ENCODE measurements at regions not wholly inside any gene's neighbourhood (a gene's known extent, or its start where the extent isn't known, plus 50 kb on each side); places are given as distances from the start of the nearest gene placed in this dataset.
"Not testable (repeated sequence)": the region's sequence is repeated elsewhere in the genome, so short reads cannot be mapped to it uniquely, and the experiment has no call there.

- DNase-seq: not testable (repeated sequence)
Observed at GRCh38 chrX:879756-880698, 249.4 kb downstream of the SHOX start.

DNA sequence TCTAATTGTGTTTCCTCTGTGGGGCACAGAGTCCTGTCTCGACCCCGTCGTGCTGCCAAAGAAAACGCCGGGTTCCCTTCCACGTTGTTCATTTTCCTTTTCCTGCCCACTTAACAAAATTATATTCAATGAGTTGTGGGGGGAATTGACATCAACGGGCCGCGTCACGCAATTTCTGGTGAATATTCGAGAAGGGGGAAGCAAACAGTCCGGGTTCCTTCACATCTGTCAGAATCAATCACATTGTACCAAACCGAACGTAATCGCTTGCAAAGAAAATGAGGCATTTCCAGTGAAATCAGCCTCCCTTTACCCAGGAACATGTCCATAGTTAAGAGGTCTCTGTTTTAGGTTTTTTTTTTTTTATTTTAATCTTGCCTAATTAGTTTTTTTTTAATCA is 243.5 kb downstream of the SHOX start:
- DNase-seq: no peak

DNA sequence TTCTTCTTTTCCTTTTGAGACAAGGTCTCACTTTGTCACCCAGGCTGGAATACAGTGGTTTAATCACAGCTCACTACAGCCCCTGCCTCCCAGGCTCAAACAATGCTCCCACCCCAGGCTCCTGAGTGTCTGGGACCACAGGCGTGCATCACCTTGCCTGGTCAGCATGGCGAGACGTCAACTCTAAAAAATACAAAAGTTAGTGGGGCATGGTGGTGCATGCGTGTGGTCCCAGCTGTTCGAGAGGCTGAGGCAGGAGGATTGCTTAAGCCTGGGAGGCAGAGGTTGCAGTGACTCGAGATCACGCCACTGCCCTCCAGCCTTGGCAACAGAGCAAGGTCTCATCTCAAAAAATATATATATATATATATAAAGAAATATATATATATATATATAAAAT is 242.4 kb downstream of the SHOX start:
- DNase-seq: no peak

DNA sequence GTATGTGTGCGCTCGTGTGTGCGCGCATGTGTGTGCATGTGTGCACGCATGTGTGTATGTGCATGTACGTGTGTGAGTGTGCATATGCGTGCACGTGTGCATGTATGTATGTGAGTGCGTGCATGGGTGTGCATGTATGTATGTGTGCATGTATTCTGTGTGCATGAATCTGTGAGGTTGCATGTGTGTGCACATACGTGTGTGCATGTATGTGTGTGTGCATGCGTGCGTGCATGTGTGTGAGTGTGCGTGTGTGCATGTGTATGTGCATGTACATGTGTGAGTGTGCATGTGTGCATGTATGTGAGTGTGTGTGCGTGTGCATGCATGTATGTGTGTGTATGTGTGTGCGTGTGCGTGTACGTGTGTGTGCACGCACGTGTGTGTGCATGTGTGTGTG is 241.5 kb downstream of the SHOX start:
- DNase-seq: no peak

GRCh38 chrX:871626-872025 is 241.0 kb downstream of the SHOX start:
- no peak for DNase-seq

GRCh38 chrX:867966-868647 is 237.5 kb downstream of the SHOX start:
- DNase-seq: no peak

GRCh38 chrX:867502-867901 is 236.9 kb downstream of the SHOX start:
- DNase-seq: no peak

DNA sequence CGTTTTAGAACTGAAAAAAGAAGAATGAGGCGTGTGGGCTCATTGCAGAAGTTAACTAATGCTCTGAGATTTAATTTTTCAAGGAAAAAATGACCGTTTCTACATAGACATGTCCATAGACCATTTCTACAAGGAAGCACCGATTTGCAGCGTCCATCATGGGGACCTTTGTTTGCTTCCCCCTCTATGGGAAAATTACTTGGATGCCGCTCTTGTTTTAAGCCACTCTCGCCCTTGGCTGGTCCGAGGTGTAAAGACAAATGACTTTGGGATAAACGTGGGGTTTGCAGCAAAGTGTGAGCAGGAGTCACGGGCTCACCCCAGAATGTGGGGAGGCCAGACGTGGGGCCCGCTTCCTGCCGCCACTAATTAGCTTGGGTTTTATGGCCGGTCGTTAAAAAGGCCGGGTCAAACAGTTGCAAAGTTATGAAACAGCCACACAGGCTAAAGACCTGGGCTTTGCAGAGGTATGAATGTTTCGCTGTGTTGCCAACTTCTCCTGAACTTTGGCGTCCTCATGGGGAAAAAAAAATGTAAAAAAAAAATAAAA is 235.9 kb downstream of the SHOX start:
- DNase-seq: no peak

GRCh38 chrX:865422-865821 is 234.8 kb downstream of the SHOX start:
- no peak for DNase-seq

DNA sequence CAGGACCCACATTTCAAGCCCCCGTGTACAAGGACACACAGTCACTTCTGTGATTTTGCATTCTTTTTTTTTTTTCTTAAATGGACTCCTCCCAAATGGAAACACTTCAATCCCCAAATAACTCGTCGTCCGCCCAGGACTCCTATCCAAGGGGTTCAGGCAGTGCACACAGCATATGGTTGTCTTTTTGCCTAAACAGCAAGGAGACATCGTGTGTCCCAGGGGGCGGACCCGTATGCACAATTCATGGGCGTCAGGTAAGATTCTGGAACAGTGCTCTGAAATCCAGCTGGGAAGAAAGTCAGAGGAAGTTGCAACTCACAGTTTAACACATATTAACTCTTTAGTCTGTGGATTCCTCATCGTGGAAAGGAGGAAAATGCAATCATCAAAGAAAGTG is 231.3 kb downstream of the SHOX start:
- no peak for DNase-seq

DNA sequence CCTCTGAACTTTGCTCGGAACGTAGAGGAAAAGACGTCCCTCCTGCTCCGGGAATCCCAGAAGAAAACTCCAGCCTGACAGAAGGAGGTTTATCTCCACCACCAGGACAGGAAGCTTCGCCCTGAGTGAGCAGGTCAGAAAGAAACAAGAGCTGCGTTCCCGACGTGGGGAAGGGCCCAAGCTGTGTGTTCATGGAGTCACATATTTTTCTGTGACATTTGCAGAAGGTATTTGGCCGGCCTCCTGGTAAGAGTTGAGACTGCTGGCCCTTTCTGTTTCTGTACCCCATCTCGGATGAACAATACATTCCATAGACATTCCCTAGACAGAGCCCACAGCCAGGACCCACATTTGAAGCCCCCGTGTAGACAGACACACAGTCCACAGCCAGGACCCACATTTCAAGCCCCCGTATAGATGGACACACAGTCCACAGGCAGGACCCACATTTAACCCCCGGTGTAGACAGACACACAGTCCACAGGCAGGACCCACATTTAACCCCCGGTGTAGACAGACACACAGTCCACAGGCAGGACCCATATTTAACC is 230.8 kb downstream of the SHOX start:
- DNase-seq: no peak

DNA sequence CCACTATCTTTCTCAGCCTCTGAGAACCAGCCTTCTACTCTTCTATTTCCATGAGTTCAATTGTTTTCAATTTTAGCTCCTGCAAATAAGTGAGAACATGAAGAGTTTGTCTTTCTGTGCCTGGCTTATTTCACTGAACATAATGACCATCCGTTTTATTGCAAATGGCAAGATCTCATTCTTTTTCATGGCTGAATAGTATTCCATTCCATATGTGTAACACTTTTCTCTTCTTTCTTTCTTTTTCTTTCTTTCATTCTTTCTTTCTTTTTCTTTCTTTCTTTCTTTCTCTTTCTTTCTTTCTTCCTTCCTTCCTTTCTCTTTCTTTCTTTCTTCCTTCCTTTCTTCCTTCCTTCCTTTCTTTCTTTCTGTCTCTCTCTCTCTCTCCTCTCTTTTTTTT is 228.7 kb downstream of the SHOX start:
- DNase-seq: no peak

- DNase-seq: no peak
Observed at GRCh38 chrX:858542-859078, 228.0 kb downstream of the SHOX start.

GRCh38 chrX:857376-857775 is 226.8 kb downstream of the SHOX start:
- no peak for DNase-seq

GRCh38 chrX:856566-857290 is 226.1 kb downstream of the SHOX start:
- no peak for DNase-seq

GRCh38 chrX:853304-853703 is 222.7 kb downstream of the SHOX start:
- no peak for DNase-seq

DNA sequence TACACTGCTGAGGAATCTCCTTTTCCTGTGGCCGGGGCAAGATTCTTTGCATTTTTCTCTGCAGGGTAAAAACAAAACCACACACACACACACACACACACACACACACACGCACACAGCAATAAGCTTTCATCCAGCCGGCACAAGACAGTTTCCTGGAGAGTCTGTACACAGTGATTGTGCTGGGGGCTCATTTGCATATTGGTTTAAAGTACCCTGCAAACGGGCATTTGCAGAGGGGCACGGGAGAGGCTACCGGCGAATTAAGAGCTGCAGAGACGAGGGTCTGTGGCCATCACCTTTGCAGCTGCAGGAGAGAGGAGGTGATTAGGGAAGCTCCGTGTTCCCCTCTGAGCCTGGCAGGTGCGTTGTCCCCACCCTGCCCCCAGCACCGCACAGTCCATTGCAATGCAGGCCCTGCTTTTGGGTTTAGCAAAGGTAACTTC is 219.9 kb downstream of the SHOX start:
- DNase-seq: no peak

- no peak for DNase-seq
Observed at GRCh38 chrX:848386-848785, 217.8 kb downstream of the SHOX start.

DNA sequence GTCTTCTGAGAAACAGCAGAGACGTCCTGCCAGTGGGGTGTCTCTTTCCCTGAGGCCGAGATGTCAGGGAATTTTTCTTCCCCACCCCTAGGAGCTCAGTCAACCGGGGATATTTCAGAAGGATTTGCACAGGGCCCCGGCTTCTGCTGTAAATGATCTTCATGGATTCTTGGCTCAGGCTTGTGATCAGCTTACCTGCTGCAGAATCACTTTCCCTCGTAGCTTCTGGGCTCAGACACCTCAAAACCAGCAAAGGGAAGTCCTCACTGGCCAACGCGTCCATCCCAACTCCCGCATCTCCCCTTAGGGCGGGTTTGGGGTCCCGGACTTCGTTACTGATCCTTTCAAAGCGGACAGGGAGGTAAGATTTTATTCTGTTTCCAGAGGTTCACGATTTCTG is 212.7 kb downstream of the SHOX start:
- no peak for DNase-seq

GRCh38 chrX:840556-840955 is 210.0 kb downstream of the SHOX start:
- DNase-seq: no peak

DNA sequence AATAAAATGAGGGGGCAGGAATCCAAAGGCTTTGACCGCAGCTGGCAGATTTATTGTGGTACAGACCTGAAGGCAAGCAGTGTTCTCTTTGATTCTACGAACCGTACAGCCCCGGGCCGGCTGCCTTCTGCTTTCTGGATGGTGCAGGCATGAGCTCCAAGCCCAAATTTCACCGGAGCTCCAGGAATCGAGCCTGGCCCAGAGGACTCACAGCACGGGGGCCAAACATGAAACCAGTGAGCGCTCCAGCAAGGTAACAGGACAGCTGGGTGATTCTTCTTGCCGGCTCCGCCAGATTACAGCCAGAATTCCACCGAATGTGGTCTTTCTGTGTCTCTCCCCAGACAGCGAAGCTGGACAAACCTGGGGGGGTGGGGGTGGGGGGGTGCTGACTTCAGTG is 208.1 kb downstream of the SHOX start:
- DNase-seq: not testable (repeated sequence)

GRCh38 chrX:835857-836256 is 205.3 kb downstream of the SHOX start:
- not testable (repeated sequence) for DNase-seq

- DNase-seq: no peak
Observed at GRCh38 chrX:830532-830931, 199.9 kb downstream of the SHOX start.

Data from stimulated activated CD4-positive, alpha-beta T cell treated with anti-CD3 and anti-CD28 coated beads, Interleukin-15, amount 100 ng/mL, for 24 hours (primary cell).